ENCODE measurements at regions not wholly inside any gene's neighbourhood (a gene's known extent, or its start where the extent isn't known, plus 50 kb on each side); places are given as distances from the start of the nearest gene placed in this dataset.

GRCh38 chr12:131610891-131611290 is 100.0 kb upstream of the SFSWAP start:
- no peak for TF ChIP-seq POLR2AphosphoS5 (IDR thresholded peaks at IDR 0.05; ENCODE audit: low read depth, low read length)
- no peak for TF ChIP-seq SIN3A (IDR thresholded peaks at IDR 0.05; ENCODE audit: borderline replicate concordance, insufficient read depth, low read length)
- TF ChIP-seq TAF1 (IDR thresholded peaks at IDR 0.05; ENCODE audit: borderline replicate concordance, insufficient read depth, low read length) = no peak
- no peak for TF ChIP-seq FOXP2 (optimal IDR thresholded peaks at IDR 0.05; ENCODE audit: borderline replicate concordance, extremely low read depth, extremely low read length, insufficient read depth)
- TF ChIP-seq REST (IDR thresholded peaks at IDR 0.05; ENCODE audit: insufficient read depth in 1 of 2, low read depth in 2 of 2, low read length in 2 of 2) = no peak

- TF ChIP-seq FOXP2 (optimal IDR thresholded peaks at IDR 0.05; ENCODE audit: borderline replicate concordance, extremely low read depth, extremely low read length, insufficient read depth) (no peak), REST (IDR thresholded peaks at IDR 0.05; ENCODE audit: insufficient read depth in 1 of 2, low read depth in 2 of 2, low read length in 2 of 2) (no peak), SIN3A (IDR thresholded peaks at IDR 0.05; ENCODE audit: borderline replicate concordance, insufficient read depth, low read length) (no peak), TAF1 (IDR thresholded peaks at IDR 0.05; ENCODE audit: borderline replicate concordance, insufficient read depth, low read length) (no peak), POLR2AphosphoS5 (IDR thresholded peaks at IDR 0.05; ENCODE audit: low read depth, low read length) (no peak)
Measured at GRCh38 chr12:131611416-131612091, 99.3 kb upstream of the SFSWAP start.

GRCh38 chr12:131612092-131612755 is 98.7 kb upstream of the SFSWAP start:
- TF ChIP-seq SIN3A (IDR thresholded peaks at IDR 0.05; ENCODE audit: borderline replicate concordance, insufficient read depth, low read length) = no peak
- TF ChIP-seq POLR2AphosphoS5 (IDR thresholded peaks at IDR 0.05; ENCODE audit: low read depth, low read length) = no peak
- no peak for TF ChIP-seq FOXP2 (optimal IDR thresholded peaks at IDR 0.05; ENCODE audit: borderline replicate concordance, extremely low read depth, extremely low read length, insufficient read depth)
- no peak for TF ChIP-seq TAF1 (IDR thresholded peaks at IDR 0.05; ENCODE audit: borderline replicate concordance, insufficient read depth, low read length)
- TF ChIP-seq REST (IDR thresholded peaks at IDR 0.05; ENCODE audit: insufficient read depth in 1 of 2, low read depth in 2 of 2, low read length in 2 of 2) = no peak

- TF ChIP-seq FOXP2 (optimal IDR thresholded peaks at IDR 0.05; ENCODE audit: borderline replicate concordance, extremely low read depth, extremely low read length, insufficient read depth) (no peak), SIN3A (IDR thresholded peaks at IDR 0.05; ENCODE audit: borderline replicate concordance, insufficient read depth, low read length) (no peak), POLR2AphosphoS5 (IDR thresholded peaks at IDR 0.05; ENCODE audit: low read depth, low read length) (no peak), TAF1 (IDR thresholded peaks at IDR 0.05; ENCODE audit: borderline replicate concordance, insufficient read depth, low read length) (no peak), REST (IDR thresholded peaks at IDR 0.05; ENCODE audit: insufficient read depth in 1 of 2, low read depth in 2 of 2, low read length in 2 of 2) (no peak)
Measured at GRCh38 chr12:131613186-131613585, 97.7 kb upstream of the SFSWAP start.

Data from PFSK-1 (cell line).